GM23248 (cell line): ENCODE measurements at regions not wholly inside any gene's neighbourhood (a gene's known extent, or its start where the extent isn't known, plus 50 kb on each side); places are given as distances from the start of the nearest gene placed in this dataset.

Source experiments
- EZH2 ChIP-seq: fragments of 200-600 bp; sonication (generic); IDR thresholded peaks from 2 replicates; pipeline ENCODE4 v1.6.1; 2018; ENCODE audit warnings: antibody characterized with exemption, mild to moderate bottlenecking; ENCODE audit not compliant: insufficient read depth, poor library complexity, severe bottlenecking
- EZH2phosphoT487 ChIP-seq: fragments of 200-600 bp; sonication (generic); IDR thresholded peaks from 2 replicates; pipeline ENCODE4 v1.6.1; 2018; ENCODE audit warnings: antibody characterized with exemption, moderate library complexity, mild to moderate bottlenecking, low read depth; ENCODE audit not compliant: insufficient read depth

DNA sequence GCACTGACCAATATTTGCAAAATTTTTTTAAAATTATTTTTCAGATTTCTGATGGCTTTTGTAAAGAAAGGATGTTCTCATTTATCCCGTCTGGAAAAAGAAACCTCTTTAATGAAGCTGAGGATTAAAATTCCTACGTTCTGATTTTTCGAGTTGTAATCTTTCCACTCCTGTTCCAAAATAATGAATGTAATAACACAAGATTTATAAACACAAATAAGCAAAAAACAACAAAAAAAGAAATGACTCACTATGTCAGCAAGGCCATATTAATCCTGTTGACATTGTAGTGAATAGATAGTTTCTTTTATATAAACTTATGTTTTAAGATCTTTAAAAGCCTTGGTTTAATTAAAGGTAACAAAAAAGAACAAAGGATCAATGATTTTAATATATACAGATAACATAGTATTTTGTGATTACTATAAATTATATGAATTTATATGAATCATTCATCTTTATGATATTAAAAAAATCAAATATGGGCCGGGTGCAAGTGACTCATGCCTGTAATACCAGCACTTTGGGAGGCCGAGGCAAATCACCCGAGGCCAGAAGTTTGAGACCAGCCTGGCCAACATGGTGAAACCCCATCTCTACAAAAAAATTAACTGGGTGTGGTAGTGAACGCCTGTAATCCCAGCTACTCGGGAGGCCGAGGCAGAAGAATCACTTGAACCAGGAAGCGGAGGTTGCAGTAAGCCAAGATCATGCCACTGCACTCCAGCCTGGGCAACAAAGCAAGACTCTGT is 336.6 kb upstream of the DAB2 start:
- TF ChIP-seq EZH2, result no peak
- no peak; the same call in 1 of the 2 replicates for TF ChIP-seq EZH2phosphoT487
